Spleen (tissue), 7 donors: ENCODE measurements at regions not wholly inside any gene's neighbourhood (a gene's known extent, or its start where the extent isn't known, plus 50 kb on each side); places are given as distances from the start of the nearest gene placed in this dataset.

Experiments
- POLR2AphosphoS5 ChIP-seq, 3 donors: sonication (generic); formaldehyde crosslinking; IDR thresholded peaks; one replicate each; pipeline ENCODE4 v1.5.1; 2017; ENCODE audit warnings: antibody characterized with exemption in 3 of 3
- TF ChIP-seq, protein P1 (sequence below), 11 experiments: fragments of 200-600 bp in 7 of 11; fragments of 450-650 bp in 4 of 11; sonication (generic) in 4 of 11; IDR thresholded peaks in 8 of 11; conservative IDR thresholded peaks in 3 of 11; 1 replicate in 7 of 11; 2 replicates in 4 of 11; pipeline versions ENCODE4 v1.4.0 to v1.8.0; 2016 to 2021; ENCODE audit warnings: antibody characterized with exemption in 11 of 11, inconsistent platforms in 4 of 11, mild to moderate bottlenecking in 1 of 11
- donor health status: DM: no; HTN: no; CAD: no; lungs with moderate emphysema.
- donor health status: DM: no; HTN: no; CAD: no.
- donor health status: DM: no; HTN: no; CAD: no.

DNA sequence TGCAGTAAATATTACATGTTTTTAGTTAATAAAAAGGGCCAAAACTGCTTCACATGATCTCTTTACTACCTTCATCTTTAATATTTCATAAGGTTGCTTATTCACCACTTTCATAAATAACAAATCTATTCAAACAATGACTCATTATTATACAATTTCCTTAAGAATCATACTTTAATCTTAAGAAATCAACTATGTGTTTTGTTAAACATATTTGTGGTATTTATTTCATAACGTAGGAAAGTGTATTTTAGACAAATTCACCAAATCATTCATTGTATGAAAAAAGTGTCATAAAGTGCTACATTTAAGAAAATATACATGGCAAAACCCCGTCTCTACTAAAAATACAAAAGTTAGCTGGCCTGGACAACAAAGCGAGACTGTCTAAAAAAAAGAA is 150.5 kb upstream of the RXFP1 start:
- TF ChIP-seq, protein P1, sequence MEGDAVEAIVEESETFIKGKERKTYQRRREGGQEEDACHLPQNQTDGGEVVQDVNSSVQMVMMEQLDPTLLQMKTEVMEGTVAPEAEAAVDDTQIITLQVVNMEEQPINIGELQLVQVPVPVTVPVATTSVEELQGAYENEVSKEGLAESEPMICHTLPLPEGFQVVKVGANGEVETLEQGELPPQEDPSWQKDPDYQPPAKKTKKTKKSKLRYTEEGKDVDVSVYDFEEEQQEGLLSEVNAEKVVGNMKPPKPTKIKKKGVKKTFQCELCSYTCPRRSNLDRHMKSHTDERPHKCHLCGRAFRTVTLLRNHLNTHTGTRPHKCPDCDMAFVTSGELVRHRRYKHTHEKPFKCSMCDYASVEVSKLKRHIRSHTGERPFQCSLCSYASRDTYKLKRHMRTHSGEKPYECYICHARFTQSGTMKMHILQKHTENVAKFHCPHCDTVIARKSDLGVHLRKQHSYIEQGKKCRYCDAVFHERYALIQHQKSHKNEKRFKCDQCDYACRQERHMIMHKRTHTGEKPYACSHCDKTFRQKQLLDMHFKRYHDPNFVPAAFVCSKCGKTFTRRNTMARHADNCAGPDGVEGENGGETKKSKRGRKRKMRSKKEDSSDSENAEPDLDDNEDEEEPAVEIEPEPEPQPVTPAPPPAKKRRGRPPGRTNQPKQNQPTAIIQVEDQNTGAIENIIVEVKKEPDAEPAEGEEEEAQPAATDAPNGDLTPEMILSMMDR (IDR thresholded peaks at IDR 0.05 in 8 of 11, conservative IDR thresholded peaks at IDR 0.05 in 3 of 11): no peak
- no peak for TF ChIP-seq POLR2AphosphoS5 (IDR thresholded peaks at IDR 0.05)
